Adipose tissue (tissue), 3 donors: ENCODE measurements at regions not wholly inside any gene's neighbourhood (a gene's known extent, or its start where the extent isn't known, plus 50 kb on each side); places are given as distances from the start of the nearest gene placed in this dataset.

Experiments used
- H3K27ac ChIP-seq: one replicate; pipeline ENCODE4 v1.5.1; 2013; ENCODE audit warnings: low read depth, low read length
- WGBS, 3 donors: extraction: QIAGEN DNeasy Blood & Tissue Kit; methylation state at CpG; one replicate each; pipeline ENCODE4 v1.1.7; 2013; 5-methylcytosine and 5-hydroxymethylcytosine counted together
- donor health status: healthy with polysubstance abuse.
- donor health status: Bipolar disorder and iron deficiency.
- donor health status: healthy.

GRCh38 chr3:46146548-46146947 is 61.6 kb downstream of the CCR1 start:
- no peak overlapping the region for H3K27ac ChIP-seq
- WGBS, 3 donors: 85 to 87% (median 86%) methylated on average over 4 of the region's 4 CpGs

- WGBS, 3 donors: 31 to 69% (median 43%) methylated on average over 2 of the region's 2 CpGs
- H3K27ac ChIP-seq: no peak overlapping the region
Observed at GRCh38 chr3:46146021-46146420, 62.1 kb downstream of the CCR1 start.

- WGBS, 3 donors: 76 to 95% (median 79%) methylated on average over 1 of the region's 1 CpG
Observed at GRCh38 chr3:46145147-46145546, 63.0 kb downstream of the CCR1 start.

GRCh38 chr3:46143951-46144473 is 64.1 kb downstream of the CCR1 start:
- 26 to 54% (median 37%) methylated on average over 4 of the region's 4 CpGs for WGBS, 3 donors
- no peak overlapping the region for H3K27ac ChIP-seq

More at GRCh38 chr3:46145147-46145546, 63.0 kb downstream of the CCR1 start:
- H3K27ac ChIP-seq: no peak overlapping the region

- H3K27ac ChIP-seq: no peak overlapping the region
- WGBS, 3 donors: 77 to 80% (median 78%) methylated on average over 9 of the region's 9 CpGs
Observed at GRCh38 chr3:46141813-46142212, 66.3 kb downstream of the CCR1 start.

- WGBS, 3 donors: 59 to 79% (median 71%) methylated on average over 3 of the region's 3 CpGs
- no peak overlapping the region for H3K27ac ChIP-seq
Observed at GRCh38 chr3:46138581-46138980, 69.5 kb downstream of the CCR1 start.

DNA sequence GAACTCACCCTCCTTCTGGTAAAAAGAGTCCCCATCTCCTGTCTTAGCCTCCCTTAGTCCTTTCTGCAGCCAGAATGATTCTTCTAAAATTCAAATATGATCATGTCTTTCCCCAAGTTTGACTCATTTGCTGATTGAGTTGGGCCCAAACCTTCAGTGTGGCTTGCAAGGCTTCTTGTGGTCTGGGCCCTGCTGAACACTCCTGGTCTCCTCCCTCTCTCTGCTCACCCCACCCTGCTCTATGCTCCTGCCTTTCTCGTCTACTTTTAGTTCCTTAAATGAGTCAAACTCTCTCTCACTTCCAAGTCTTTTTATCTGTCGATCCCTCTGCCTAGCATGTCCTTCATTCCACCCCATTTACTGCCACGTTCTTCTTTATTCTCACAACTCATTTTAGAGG is 72.6 kb downstream of the CCR1 start:
- no peak overlapping the region for H3K27ac ChIP-seq
- WGBS, 3 donors: 58 to 70% (median 63%) methylated on average over 3 of the region's 3 CpGs

- H3K27ac ChIP-seq: no peak overlapping the region
- WGBS, 3 donors: 79 to 88% (median 82%) methylated on average over 3 of the region's 3 CpGs
Observed at GRCh38 chr3:46133285-46133684, 74.8 kb downstream of the CCR1 start.

GRCh38 chr3:46132565-46132964 is 75.5 kb downstream of the CCR1 start:
- 69 to 84% (median 77%) methylated on average over 4 of the region's 4 CpGs for WGBS, 3 donors
- H3K27ac ChIP-seq: no peak overlapping the region

DNA sequence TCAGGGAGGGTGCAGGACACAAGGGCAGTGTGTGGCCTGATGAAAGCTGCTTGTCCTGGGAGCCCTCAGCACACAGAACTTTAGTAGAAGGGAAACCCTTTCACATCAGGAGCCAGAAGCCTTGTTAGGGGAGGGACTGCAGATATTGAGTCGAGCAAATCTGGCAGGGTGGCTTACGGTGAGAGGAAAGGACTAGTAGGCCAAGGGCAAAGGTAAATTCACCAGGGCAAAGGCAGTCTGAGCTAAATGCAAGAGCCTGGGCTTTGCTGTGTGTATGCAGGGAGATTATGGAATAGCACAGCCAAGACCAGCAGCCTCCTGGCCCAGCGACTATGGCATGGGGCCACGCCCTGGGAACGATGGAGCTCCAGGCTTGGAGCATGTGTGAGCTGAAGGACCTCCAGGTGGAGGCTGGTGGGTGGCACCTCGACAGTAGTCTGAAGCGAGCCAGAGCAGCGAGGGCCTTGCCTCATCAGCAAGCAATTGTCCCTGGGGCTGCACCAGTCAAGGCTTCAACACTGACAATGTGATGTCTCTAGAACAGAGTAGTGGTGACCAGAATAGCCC is 76.1 kb downstream of the CCR1 start:
- 81 to 90% (median 87%) methylated on average over 8 of the region's 8 CpGs for WGBS, 3 donors
- no peak overlapping the region for H3K27ac ChIP-seq

- peak overlapping the region; percentile 51 for H3K27ac ChIP-seq
Observed at GRCh38 chr3:46130631-46131310, 77.3 kb downstream of the CCR1 start.

DNA sequence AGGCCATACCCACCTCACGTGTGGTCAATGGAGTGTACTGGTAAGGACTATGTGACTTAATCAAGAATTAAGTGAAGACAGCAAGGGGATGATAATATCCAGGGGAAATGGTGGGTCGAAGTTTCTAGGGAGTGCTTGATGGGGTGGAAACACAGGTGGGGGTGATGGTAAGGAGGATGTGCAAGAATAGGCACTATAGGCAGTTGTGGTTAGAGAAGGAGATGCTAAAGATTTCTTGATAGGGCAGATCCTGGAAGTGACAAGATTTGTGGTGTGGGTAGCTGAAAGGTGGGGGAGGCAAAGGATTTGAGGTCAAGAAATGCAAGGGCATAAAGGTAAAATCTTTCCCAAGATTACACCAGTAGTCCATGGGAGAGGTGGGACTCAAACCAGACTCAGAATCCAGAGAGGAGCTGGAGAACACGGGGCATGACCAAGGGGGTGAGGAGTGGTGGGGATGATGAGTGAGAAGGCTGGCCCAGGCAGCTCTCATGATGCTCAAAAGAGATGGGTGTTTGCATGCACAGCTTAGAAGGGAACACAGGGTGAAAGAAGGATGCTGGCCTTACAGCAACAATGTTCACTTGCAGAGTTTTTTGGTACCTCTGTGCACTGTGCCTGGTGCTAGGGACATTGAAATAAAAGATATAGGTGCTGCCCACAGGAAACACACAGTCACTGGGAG is 78.4 kb downstream of the CCR1 start:
- WGBS, 3 donors: 55 to 85% (median 74%) methylated on average over 3 of the region's 3 CpGs

More at GRCh38 chr3:46130631-46131310, 77.3 kb downstream of the CCR1 start:
- 69 to 72% (median 71%) methylated on average over 7 of the region's 7 CpGs for WGBS, 3 donors

DNA sequence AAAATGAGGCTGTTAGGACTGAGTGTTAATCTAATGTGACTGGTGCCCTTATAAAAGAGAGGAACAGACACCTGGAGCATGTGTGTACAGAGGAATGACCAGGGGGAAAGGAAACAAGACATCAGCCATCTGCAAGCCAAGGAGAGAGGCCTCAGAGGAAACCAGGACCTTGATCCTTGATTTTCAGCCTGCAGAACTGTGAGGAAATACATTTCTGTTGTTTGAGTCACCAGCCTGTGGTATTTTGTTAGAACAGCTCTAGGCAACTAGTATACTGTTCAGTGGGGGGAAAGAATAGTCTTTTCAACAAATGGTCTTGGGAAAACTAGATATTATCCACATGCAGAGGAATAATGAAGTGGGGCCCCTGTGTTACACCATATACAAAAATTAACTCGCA is 80.6 kb downstream of the CCR1 start:
- 89 to 96% (median 93%) methylated on average over 1 of the region's 1 CpG for WGBS, 3 donors
- no peak overlapping the region for H3K27ac ChIP-seq

More for the DNA sequence above, 78.4 kb downstream of the CCR1 start:
- peak overlapping the region; percentile 13 for H3K27ac ChIP-seq

GRCh38 chr3:46124216-46125177 is 83.6 kb downstream of the CCR1 start:
- H3K27ac ChIP-seq: no peak overlapping the region
- 47 to 68% (median 48%) methylated on average over 6 of the region's 6 CpGs for WGBS, 3 donors

DNA sequence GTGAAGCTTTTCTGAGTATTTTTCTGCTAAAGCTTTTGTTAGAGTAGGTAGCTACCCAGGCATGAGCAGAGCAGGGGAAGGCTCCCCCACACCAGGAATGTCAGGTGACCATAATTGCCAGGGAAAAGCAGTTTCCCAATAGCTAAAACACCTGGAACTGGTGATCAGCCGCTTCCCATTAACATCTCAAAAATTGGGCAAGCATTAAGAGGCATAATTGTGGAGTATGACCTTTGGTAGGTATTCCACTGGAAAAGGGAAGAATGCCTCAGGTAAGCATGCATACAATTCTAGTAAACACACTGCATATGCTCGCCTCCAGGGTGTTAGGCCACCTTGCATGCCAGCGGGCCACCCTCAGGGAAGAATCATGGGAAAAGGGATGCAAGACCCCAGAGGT is 84.5 kb downstream of the CCR1 start:
- H3K27ac ChIP-seq: no peak overlapping the region
- 88 to 95% (median 88%) methylated on average over 3 of the region's 3 CpGs for WGBS, 3 donors

DNA sequence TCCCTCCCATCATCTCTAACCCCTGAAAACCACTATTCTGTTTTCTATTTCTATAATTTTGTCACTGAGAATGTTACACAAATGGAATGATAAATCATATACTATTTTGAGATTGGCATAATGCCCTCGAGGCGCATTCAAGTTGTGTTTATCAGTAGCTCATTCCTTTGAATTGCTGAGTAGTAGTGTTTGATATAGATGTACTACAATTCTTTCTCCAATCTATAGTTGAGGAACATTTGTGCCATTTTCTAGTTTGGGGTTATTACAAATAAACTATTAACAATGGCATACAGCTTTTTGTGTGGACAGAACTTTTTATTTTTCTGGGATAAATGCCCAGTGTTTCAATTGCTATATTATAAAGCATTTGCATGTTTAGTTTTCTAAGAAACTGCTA is 86.0 kb downstream of the CCR1 start:
- WGBS, 3 donors: 50 to 73% (median 68%) methylated on average over 2 of the region's 2 CpGs
- no peak overlapping the region for H3K27ac ChIP-seq

DNA sequence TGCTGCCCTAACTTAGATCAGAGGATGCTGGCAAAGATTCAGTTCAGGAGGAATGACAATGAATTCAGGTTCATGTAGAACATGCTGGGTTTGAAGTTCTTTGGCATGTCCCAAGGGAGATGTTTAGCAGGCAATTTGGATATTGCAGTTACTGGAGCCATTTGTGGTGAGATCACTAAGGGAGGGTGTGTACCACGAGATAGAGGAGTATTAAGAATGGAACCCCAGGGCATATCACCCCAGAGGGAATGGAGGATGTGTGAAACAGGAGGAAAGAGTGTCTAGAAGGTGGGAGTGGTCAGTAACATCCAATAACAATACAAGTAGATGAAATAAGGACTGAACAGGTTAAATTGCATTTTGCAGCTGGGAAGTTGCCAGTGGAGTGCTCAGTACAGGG is 87.1 kb downstream of the CCR1 start:
- WGBS, 3 donors: 38 to 54% (median 47%) methylated on average over 1 of the region's 1 CpG
- no peak overlapping the region for H3K27ac ChIP-seq

- WGBS, 3 donors: 64 to 85% (median 82%) methylated on average over 4 of the region's 4 CpGs
- no peak overlapping the region for H3K27ac ChIP-seq
Observed at GRCh38 chr3:46119709-46120498, 88.2 kb downstream of the CCR1 start.
